DND-41 (cell line): ENCODE measurements at regions not wholly inside any gene's neighbourhood (a gene's known extent, or its start where the extent isn't known, plus 50 kb on each side); places are given as distances from the start of the nearest gene placed in this dataset.

ENCODE experiments used
- ATAC-seq: fragments of 200-7000 bp; cut with Tn5 transposase; 3 replicates; pipeline ENCODE4 v1.9.1; 2021; ENCODE audit warnings: low read depth; ENCODE audit not compliant: insufficient read depth
- DNase-seq: peaks from one replicate; pipeline ENCODE4 v3.0.0-alpha.2; 2020
- H2AFZ ChIP-seq: 2 replicates; pipeline ENCODE4 v1.6.0; 2012; ENCODE audit warnings: low read depth, low read length
- H3K27ac ChIP-seq: 2 replicates; pipeline ENCODE4 v1.5.1; 2012; ENCODE audit warnings: low read length, inconsistent platforms
- H3K27me3 ChIP-seq: fragments of 200-600 bp; sonication (generic); 2 replicates; pipeline ENCODE4 v1.6.0; 2012; ENCODE audit warnings: low read length, mild to moderate bottlenecking, inconsistent platforms; ENCODE audit not compliant: insufficient read depth, poor library complexity
- H3K36me3 ChIP-seq: 2 replicates; pipeline ENCODE4 v1.5.1; 2012; ENCODE audit warnings: low read length, inconsistent platforms; ENCODE audit not compliant: insufficient read depth
- H3K4me1 ChIP-seq: 2 replicates; pipeline ENCODE4 v1.5.1; 2012; ENCODE audit warnings: mild to moderate bottlenecking, low read length; ENCODE audit not compliant: insufficient read depth
- H3K4me2 ChIP-seq: 2 replicates; pipeline ENCODE4 v1.6.0; 2012; ENCODE audit warnings: mild to moderate bottlenecking, moderate library complexity, low read length, inconsistent platforms; ENCODE audit not compliant: insufficient read depth
- H3K4me3 ChIP-seq, 2 experiments: fragments of 200-600 bp in 1 of 2; shearing (Covaris generic) in 1 of 2; 2 replicates each; pipeline ENCODE4 v1.5.1; 2012 to 2016; ENCODE audit warnings: inconsistent platforms in 2 of 2, low read length in 2 of 2, mild to moderate bottlenecking in 2 of 2, low read depth in 1 of 2, moderate library complexity in 1 of 2
- H3K79me2 ChIP-seq: 2 replicates; pipeline ENCODE4 v1.6.0; 2012; ENCODE audit warnings: low read length, inconsistent platforms; ENCODE audit not compliant: insufficient read depth
- H3K9ac ChIP-seq: 2 replicates; pipeline ENCODE4 v1.6.0; 2012; ENCODE audit warnings: low read depth, mild to moderate bottlenecking, inconsistent platforms, low read length, moderate library complexity
- H3K9me3 ChIP-seq: 2 replicates; pipeline ENCODE4 v1.5.1; 2012; ENCODE audit warnings: low read length, moderate library complexity, mild to moderate bottlenecking, inconsistent platforms; ENCODE audit not compliant: insufficient read depth, severe bottlenecking
- H4K20me1 ChIP-seq: 2 replicates; pipeline ENCODE4 v1.6.0; 2012; ENCODE audit warnings: low read length; ENCODE audit not compliant: insufficient read depth
- EZH2 ChIP-seq: IDR thresholded peaks from 3 replicates; pipeline ENCODE4 v1.6.1; 2012; ENCODE audit warnings: borderline replicate concordance, low read depth, mild to moderate bottlenecking, moderate library complexity, low read length, inconsistent platforms; ENCODE audit not compliant: severe bottlenecking
- TF ChIP-seq, protein P1 (sequence below): IDR thresholded peaks from 2 replicates; pipeline ENCODE4 v1.5.1; 2012; ENCODE audit warnings: borderline replicate concordance, low read length, moderate library complexity, mild to moderate bottlenecking; ENCODE audit not compliant: poor library complexity, severe bottlenecking; ENCODE audit errors: extremely low read depth

GRCh38 chrX:30150196-30150895, 65.0 kb upstream of the MAGEB2 start:
- TF ChIP-seq, protein P1, sequence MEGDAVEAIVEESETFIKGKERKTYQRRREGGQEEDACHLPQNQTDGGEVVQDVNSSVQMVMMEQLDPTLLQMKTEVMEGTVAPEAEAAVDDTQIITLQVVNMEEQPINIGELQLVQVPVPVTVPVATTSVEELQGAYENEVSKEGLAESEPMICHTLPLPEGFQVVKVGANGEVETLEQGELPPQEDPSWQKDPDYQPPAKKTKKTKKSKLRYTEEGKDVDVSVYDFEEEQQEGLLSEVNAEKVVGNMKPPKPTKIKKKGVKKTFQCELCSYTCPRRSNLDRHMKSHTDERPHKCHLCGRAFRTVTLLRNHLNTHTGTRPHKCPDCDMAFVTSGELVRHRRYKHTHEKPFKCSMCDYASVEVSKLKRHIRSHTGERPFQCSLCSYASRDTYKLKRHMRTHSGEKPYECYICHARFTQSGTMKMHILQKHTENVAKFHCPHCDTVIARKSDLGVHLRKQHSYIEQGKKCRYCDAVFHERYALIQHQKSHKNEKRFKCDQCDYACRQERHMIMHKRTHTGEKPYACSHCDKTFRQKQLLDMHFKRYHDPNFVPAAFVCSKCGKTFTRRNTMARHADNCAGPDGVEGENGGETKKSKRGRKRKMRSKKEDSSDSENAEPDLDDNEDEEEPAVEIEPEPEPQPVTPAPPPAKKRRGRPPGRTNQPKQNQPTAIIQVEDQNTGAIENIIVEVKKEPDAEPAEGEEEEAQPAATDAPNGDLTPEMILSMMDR, result no peak
- TF ChIP-seq EZH2, result no peak
- ATAC-seq (no peak), DNase-seq (no peak)
- Histone ChIP-seq H3K4me1 (no peaks in the 10 kb centered on the region), H3K9me3 (no peaks in the 10 kb centered on the region), H3K36me3 (no peaks in the 10 kb centered on the region), H3K27me3 (no peaks in the 10 kb centered on the region), H3K9ac (no peak overlapping the region), H2AFZ (no peak overlapping the region), H3K4me3 (no peak overlapping the region), H3K4me2 (no peak overlapping the region), H3K27ac (no peak overlapping the region), H3K79me2 (no peaks in the 10 kb centered on the region), H4K20me1 (no peaks in the 10 kb centered on the region)

DNA sequence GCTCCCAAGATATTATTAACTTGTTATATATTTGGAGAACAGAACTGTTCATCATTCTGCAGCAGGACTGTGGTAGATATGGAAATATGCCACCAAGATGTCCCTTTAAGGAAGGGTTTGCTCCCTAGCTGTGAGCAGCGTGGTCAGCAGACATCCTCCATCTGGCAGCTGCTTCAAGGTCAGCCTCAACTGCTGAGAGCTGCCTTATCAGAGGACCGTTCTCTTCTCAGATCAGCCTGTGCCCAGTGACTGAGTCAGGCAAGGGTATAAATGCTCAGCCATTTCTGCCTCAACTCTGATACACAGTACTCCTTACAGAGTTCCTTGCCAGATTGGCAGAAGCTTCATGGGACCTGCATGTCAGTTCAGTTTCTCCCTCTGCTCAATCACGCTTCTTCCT, 63.4 kb upstream of the MAGEB2 start:
- Histone ChIP-seq H2AFZ (no peak overlapping the region), H4K20me1 (no peaks in the 10 kb centered on the region), H3K9me3 (no peaks in the 10 kb centered on the region), H3K36me3 (no peaks in the 10 kb centered on the region), H3K27ac (no peak overlapping the region), H3K79me2 (no peaks in the 10 kb centered on the region), H3K4me1 (no peaks in the 10 kb centered on the region), H3K4me3 (no peak overlapping the region), H3K9ac (no peak overlapping the region), H3K27me3 (no peaks in the 10 kb centered on the region), H3K4me2 (no peak overlapping the region)
- TF ChIP-seq, protein P1, result no peak
- TF ChIP-seq EZH2, result no peak
- DNase-seq, result no peak
- no peak for ATAC-seq

- no peaks in the 10 kb centered on the region for H3K79me2 ChIP-seq
- no peaks in the 10 kb centered on the region for H4K20me1 ChIP-seq
- ATAC-seq, result no peak
- no peak overlapping the region for H3K9ac ChIP-seq
- H3K4me1 ChIP-seq, result no peaks in the 10 kb centered on the region
- H3K9me3 ChIP-seq, result no peaks in the 10 kb centered on the region
- no peak overlapping the region for H3K4me3 ChIP-seq
- no peak for DNase-seq
- no peak overlapping the region for H2AFZ ChIP-seq
- H3K27ac ChIP-seq, result no peak overlapping the region
- H3K4me2 ChIP-seq, result no peak overlapping the region
- TF ChIP-seq, protein P1, result no peak
- no peak for TF ChIP-seq EZH2
- H3K27me3 ChIP-seq, result no peaks in the 10 kb centered on the region
- no peaks in the 10 kb centered on the region for H3K36me3 ChIP-seq
Measured at GRCh38 chrX:30153175-30153880, 62.0 kb upstream of the MAGEB2 start.
